Vagina (tissue), 2 donors: ENCODE measurements at regions not wholly inside any gene's neighbourhood (a gene's known extent, or its start where the extent isn't known, plus 50 kb on each side); places are given as distances from the start of the nearest gene placed in this dataset.
"Not testable (repeated sequence)": the region's sequence is repeated elsewhere in the genome, so short reads cannot be mapped to it uniquely, and the experiment has no call there.

Experiments used
- POLR2A ChIP-seq, 2 donors: fragments of 450-650 bp; IDR thresholded peaks; one replicate each; pipeline ENCODE4 v1.6.1; 2017; ENCODE audit warnings: antibody characterized with exemption in 2 of 2, mild to moderate bottlenecking in 2 of 2, moderate library complexity in 2 of 2
- POLR2AphosphoS5 ChIP-seq, 2 donors: sonication (generic); formaldehyde crosslinking; IDR thresholded peaks; one replicate each; pipeline ENCODE4 v1.9.0; 2017; ENCODE audit warnings: antibody characterized with exemption in 2 of 2, mild to moderate bottlenecking in 2 of 2, low read depth in 1 of 2; ENCODE audit not compliant: insufficient read depth in 1 of 2
- TF ChIP-seq, protein P1 (sequence below), 3 experiments: fragments of 450-650 bp in 2 of 3; fragments of 200-600 bp in 1 of 3; sonication (generic) in 1 of 3; IDR thresholded peaks; one replicate each; pipeline ENCODE4 v1.5.1; 2017 to 2019; ENCODE audit warnings: antibody characterized with exemption in 3 of 3, mild to moderate bottlenecking in 2 of 3, moderate library complexity in 2 of 3

GRCh38 chr7:150158696-150159095 is 164.5 kb upstream of the LRRC61 start:
- TF ChIP-seq, protein P1, sequence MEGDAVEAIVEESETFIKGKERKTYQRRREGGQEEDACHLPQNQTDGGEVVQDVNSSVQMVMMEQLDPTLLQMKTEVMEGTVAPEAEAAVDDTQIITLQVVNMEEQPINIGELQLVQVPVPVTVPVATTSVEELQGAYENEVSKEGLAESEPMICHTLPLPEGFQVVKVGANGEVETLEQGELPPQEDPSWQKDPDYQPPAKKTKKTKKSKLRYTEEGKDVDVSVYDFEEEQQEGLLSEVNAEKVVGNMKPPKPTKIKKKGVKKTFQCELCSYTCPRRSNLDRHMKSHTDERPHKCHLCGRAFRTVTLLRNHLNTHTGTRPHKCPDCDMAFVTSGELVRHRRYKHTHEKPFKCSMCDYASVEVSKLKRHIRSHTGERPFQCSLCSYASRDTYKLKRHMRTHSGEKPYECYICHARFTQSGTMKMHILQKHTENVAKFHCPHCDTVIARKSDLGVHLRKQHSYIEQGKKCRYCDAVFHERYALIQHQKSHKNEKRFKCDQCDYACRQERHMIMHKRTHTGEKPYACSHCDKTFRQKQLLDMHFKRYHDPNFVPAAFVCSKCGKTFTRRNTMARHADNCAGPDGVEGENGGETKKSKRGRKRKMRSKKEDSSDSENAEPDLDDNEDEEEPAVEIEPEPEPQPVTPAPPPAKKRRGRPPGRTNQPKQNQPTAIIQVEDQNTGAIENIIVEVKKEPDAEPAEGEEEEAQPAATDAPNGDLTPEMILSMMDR (IDR thresholded peaks at IDR 0.05), result not testable (repeated sequence)
- not testable (repeated sequence) for TF ChIP-seq POLR2A (IDR thresholded peaks at IDR 0.05); POLR2AphosphoS5 (IDR thresholded peaks at IDR 0.05; ENCODE audit: insufficient read depth in 1 of 2, low read depth in 1 of 2)
